AG09319 (cell line): ENCODE measurements at regions not wholly inside any gene's neighbourhood (a gene's known extent, or its start where the extent isn't known, plus 50 kb on each side); places are given as distances from the start of the nearest gene placed in this dataset.

ENCODE experiments used
- DNase-seq: peaks from one replicate; pipeline ENCODE4 v3.0.0-alpha.2; 2010; ENCODE audit warnings: low read depth; ENCODE audit errors: extremely low read depth
- TF ChIP-seq, protein P1 (sequence below): IDR thresholded peaks from 2 replicates; pipeline ENCODE4 v1.5.1; 2011; ENCODE audit warnings: low read depth, mild to moderate bottlenecking, inconsistent platforms, low read length, moderate library complexity

DNA sequence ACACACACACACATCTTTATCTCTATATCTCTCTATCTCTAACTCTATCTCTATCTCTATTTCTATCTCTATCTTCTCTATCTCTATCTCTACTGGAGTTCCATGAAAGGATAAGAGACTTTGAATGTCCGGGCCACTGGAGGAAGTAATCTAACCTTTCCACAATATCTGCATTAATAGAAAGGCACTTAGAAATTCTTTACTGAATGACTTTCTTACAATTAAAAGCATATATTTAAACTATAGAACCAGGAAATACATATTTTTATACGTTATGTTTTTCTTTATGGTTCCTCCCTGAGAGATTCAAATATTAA, 234.9 kb downstream of the TRIB2 start:
- TF ChIP-seq, protein P1, sequence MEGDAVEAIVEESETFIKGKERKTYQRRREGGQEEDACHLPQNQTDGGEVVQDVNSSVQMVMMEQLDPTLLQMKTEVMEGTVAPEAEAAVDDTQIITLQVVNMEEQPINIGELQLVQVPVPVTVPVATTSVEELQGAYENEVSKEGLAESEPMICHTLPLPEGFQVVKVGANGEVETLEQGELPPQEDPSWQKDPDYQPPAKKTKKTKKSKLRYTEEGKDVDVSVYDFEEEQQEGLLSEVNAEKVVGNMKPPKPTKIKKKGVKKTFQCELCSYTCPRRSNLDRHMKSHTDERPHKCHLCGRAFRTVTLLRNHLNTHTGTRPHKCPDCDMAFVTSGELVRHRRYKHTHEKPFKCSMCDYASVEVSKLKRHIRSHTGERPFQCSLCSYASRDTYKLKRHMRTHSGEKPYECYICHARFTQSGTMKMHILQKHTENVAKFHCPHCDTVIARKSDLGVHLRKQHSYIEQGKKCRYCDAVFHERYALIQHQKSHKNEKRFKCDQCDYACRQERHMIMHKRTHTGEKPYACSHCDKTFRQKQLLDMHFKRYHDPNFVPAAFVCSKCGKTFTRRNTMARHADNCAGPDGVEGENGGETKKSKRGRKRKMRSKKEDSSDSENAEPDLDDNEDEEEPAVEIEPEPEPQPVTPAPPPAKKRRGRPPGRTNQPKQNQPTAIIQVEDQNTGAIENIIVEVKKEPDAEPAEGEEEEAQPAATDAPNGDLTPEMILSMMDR: no peak
- no peak for DNase-seq

DNA sequence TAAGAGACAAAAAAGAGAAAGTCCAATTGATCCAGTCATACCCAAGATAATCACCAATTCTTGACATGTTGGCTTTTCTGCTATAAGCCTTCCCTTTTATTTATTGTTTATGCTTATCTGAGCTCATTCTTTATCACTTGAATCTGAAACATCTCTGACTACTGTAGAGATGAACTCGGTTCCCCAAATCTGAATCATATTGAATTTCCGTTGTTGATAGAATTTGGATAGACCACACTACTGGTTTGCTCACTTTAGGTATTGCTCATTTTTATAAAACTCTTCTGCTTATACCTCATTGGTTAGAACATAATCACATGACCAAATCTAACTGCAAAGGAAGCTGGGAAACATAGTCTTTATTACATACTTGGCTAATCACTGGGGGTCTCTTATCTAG, 236.9 kb downstream of the TRIB2 start:
- no peak for DNase-seq
- TF ChIP-seq, protein P1: no peak

DNA sequence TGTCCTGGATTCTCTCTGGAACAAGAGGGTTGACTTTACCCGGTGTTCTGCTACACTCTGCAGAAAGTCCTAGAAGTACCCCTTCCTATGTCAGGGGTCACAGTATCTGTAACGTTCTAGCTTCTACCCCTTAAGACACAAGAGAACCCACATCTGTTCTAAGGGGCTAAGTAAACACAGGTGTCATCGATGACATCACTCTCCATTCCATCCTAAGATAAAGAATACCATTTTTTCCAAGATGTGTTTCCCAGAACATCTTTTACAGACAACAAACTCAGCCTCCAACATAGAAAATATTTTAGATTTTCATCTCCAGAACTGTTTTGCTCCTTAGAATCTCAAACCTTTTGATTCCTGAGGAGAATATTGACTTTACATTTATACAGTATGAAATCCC, 239.1 kb downstream of the TRIB2 start:
- TF ChIP-seq, protein P1: no peak
- DNase-seq: no peak

DNA sequence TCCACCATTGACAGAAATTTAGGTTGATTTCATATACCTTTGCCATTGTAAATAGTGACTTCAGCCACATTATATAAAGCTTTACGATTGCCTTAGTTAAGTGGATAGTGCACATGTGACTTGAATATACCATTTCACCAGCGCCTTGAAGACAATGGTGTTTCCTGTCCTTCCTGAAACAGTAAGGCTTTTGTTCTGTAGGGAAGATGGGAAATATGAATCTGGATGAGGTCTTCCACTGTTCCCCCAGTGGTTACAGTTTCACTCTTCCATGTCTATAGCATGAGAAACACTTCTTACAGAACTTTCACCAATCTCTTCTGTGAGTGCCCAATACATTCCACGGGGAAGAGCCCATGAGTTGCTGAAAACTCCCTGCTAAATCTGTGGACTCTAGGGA, 240.5 kb downstream of the TRIB2 start:
- TF ChIP-seq, protein P1: no peak
- DNase-seq: no peak

DNA sequence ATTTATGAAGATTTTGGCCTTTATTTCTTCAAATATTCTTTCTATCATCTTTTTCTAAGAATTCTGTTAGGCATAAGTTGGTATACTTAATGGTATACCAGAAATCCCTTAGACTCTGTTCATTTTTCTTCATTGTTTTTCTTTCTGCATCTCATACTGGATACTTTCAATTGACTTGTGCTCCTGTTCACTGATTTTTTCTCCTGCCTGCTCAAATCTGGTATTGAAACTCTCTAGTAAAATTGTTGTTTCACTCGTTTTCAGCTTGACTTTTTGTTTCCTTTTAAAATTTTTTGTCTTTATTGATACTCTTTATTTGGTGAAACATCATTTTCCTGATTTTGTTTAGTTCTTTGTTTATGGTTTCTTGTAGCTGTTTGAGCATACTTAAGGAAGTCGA, 243.2 kb downstream of the TRIB2 start:
- DNase-seq: no peak

DNA sequence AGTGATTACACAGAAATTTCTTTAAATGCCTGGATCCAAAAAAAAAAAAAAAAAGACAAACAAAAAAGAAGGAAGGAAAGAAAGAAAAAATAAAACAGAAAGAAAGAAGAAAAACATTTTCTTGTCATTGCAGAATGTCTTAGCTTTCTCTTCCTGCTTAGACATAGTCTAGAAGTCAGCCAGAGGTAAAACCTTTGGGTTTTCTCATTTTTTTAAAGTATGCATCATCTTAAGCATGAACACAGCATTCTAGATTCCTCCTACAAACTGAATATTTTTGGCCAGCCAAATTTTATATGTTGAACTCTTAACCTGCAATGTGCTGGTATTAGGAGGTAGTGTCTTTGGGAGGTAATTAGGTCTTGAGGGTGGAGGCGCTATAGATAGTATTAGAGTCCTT, 243.9 kb downstream of the TRIB2 start:
- DNase-seq: no peak
- TF ChIP-seq, protein P1: no peak

More for the DNA sequence above, 243.2 kb downstream of the TRIB2 start:
- TF ChIP-seq, protein P1: no peak

DNA sequence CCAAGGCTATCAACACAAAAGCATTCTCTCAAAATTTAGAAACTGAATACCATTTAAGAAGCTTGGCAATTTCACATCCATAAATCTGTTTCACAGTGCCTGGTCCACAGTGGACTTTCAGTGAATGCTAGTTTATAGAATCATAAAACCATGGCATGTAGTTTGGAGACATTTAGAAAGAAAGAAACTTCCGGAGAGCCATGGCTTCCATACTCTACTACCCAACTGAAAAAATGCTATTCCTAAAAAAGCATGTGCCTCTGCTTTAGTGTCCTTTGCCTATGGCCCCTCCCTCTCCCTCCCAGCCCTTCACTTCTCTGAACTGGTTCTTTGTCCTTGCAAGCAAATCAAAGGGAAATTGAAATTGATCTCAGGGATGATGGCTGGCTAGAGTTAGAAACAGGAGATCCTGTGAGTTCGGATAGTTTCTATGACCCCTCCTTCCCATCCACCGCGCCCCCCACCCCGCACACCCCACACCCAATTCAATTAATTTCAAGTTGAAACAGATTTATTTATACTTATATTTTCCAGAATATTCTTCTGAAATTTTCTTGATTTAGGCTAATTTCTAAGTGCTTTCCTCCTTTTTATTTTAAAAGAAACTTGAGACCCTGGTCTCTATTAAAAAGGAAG, 248.3 kb downstream of the TRIB2 start:
- no peak for DNase-seq
- TF ChIP-seq, protein P1: no peak
